ENCODE measurements at regions not wholly inside any gene's neighbourhood (a gene's known extent, or its start where the extent isn't known, plus 50 kb on each side); places are given as distances from the start of the nearest gene placed in this dataset.

DNA sequence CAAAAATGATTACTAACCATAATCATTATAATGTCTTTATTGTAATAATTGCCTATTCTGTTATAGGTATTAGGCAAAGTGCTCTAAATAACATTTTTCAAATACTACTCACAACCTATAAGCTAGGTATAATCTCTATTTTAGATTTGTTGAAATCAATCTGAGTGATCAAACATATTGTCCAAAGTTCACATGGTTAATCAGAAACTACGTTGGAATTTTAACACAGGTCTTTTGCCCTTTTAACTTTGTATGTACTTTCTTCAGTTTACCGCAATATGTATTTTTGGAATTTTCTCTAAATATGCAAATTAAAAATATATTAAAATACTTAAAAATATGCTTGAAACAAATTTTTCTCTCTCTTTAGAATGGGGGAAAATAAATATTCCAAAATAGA, 1563.2 kb downstream of the KCNT2 start:
- TF ChIP-seq, protein P1, sequence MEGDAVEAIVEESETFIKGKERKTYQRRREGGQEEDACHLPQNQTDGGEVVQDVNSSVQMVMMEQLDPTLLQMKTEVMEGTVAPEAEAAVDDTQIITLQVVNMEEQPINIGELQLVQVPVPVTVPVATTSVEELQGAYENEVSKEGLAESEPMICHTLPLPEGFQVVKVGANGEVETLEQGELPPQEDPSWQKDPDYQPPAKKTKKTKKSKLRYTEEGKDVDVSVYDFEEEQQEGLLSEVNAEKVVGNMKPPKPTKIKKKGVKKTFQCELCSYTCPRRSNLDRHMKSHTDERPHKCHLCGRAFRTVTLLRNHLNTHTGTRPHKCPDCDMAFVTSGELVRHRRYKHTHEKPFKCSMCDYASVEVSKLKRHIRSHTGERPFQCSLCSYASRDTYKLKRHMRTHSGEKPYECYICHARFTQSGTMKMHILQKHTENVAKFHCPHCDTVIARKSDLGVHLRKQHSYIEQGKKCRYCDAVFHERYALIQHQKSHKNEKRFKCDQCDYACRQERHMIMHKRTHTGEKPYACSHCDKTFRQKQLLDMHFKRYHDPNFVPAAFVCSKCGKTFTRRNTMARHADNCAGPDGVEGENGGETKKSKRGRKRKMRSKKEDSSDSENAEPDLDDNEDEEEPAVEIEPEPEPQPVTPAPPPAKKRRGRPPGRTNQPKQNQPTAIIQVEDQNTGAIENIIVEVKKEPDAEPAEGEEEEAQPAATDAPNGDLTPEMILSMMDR (IDR thresholded peaks at IDR 0.05; ENCODE audit: borderline replicate concordance, extremely low read depth, low read length, poor library complexity, severe bottlenecking), result no peak
- TF ChIP-seq EZH2 (IDR thresholded peaks at IDR 0.05; ENCODE audit: borderline replicate concordance, low read depth, low read length, severe bottlenecking), result no peak
